GM04503 (cell line): ENCODE measurements at regions not wholly inside any gene's neighbourhood (a gene's known extent, or its start where the extent isn't known, plus 50 kb on each side); places are given as distances from the start of the nearest gene placed in this dataset.

ENCODE experiments used
- DNase-seq: peaks from one replicate; pipeline ENCODE4 v3.0.0-alpha.2; 2012; ENCODE audit warnings: low read depth

- no peak for DNase-seq
These were observed 75.4 kb upstream of the RGMA start for GRCh38 chr15:93164409-93164808.

- DNase-seq, result no peak
These were observed 73.5 kb upstream of the RGMA start for GRCh38 chr15:93162560-93162959.

GRCh38 chr15:93159930-93160329 lies 70.9 kb upstream of the RGMA start:
- no peak for DNase-seq

GRCh38 chr15:93158097-93158900 lies 69.3 kb upstream of the RGMA start:
- no peak for DNase-seq

- no peak for DNase-seq
These were observed 65.7 kb upstream of the RGMA start for GRCh38 chr15:93154666-93155065.

GRCh38 chr15:93152951-93153350 lies 63.9 kb upstream of the RGMA start:
- no peak for DNase-seq

- DNase-seq, result no peak
These were observed 63.3 kb upstream of the RGMA start for GRCh38 chr15:93152360-93152759.

GRCh38 chr15:93150910-93151881 lies 62.2 kb upstream of the RGMA start:
- DNase-seq, result no peak

GRCh38 chr15:93146601-93147000 lies 57.6 kb upstream of the RGMA start:
- DNase-seq, result no peak

GRCh38 chr15:93146196-93146595 lies 57.2 kb upstream of the RGMA start:
- no peak for DNase-seq

- no peak for DNase-seq
These were observed 55.6 kb upstream of the RGMA start for GRCh38 chr15:93144463-93145236.

GRCh38 chr15:93143186-93143585 lies 54.2 kb upstream of the RGMA start:
- DNase-seq, result no peak

- DNase-seq, result no peak
These were observed 52.4 kb upstream of the RGMA start for GRCh38 chr15:93141371-93141794.

- DNase-seq, result no peak
These were observed 50.4 kb upstream of the RGMA start for GRCh38 chr15:93139436-93139835.

GRCh38 chr15:93138681-93139250 lies 49.8 kb upstream of the RGMA start:
- no peak for DNase-seq
